Muscle of leg (tissue), 3 donors: ENCODE measurements at regions not wholly inside any gene's neighbourhood (a gene's known extent, or its start where the extent isn't known, plus 50 kb on each side); places are given as distances from the start of the nearest gene placed in this dataset.

Source experiments
- DNase-seq: peaks from one replicate; pipeline ENCODE4 v3.0.0; 2013
- H3K27ac ChIP-seq: one replicate; pipeline ENCODE4 v1.5.1; 2013; ENCODE audit warnings: mild to moderate bottlenecking, low read length, control low read depth
- H3K27me3 ChIP-seq: one replicate; pipeline ENCODE4 v1.6.1; 2013; ENCODE audit warnings: low read length; ENCODE audit not compliant: control insufficient read depth, insufficient read depth
- H3K36me3 ChIP-seq: one replicate; pipeline ENCODE4 v1.6.1; 2013; ENCODE audit warnings: low read length; ENCODE audit not compliant: control insufficient read depth, insufficient read depth
- H3K4me1 ChIP-seq: one replicate; pipeline ENCODE4 v1.6.1; 2013; ENCODE audit warnings: low read length; ENCODE audit not compliant: control insufficient read depth, insufficient read depth
- H3K4me3 ChIP-seq: one replicate; pipeline ENCODE4 v1.5.1; 2013; ENCODE audit warnings: low read length, control low read depth
- H3K9me3 ChIP-seq: replicated peaks from 2 replicates; pipeline ENCODE4 v1.6.1; 2013; ENCODE audit warnings: low read depth, low read length; ENCODE audit not compliant: control insufficient read depth
- WGBS: methylation state at CpG from one replicate; pipeline ENCODE4 v1.1.5; 2013; ENCODE audit warnings: missing lambda C conversion rate; ENCODE audit not compliant: insufficient coverage; 5-methylcytosine and 5-hydroxymethylcytosine counted together

- Histone ChIP-seq H3K27me3 (no peaks in the 10 kb centered on the region), H3K27ac (no peak overlapping the region), H3K4me3 (no peak overlapping the region), H3K4me1 (no peaks in the 10 kb centered on the region), H3K9me3 (no peaks in the 10 kb centered on the region), H3K36me3 (no peaks in the 10 kb centered on the region)
- WGBS = no CpG with 5 or more reads among the region's 1 CpG
- DNase-seq = no peak
Observed at GRCh38 chr2:77999376-77999775, 477.2 kb upstream of the LRRTM4 start.

GRCh38 chr2:78009289-78009688 is 487.1 kb upstream of the LRRTM4 start:
- H3K36me3 ChIP-seq = no peaks in the 10 kb centered on the region
- H3K4me3 ChIP-seq = no peak overlapping the region
- no peaks in the 10 kb centered on the region for H3K4me1 ChIP-seq
- no peaks in the 10 kb centered on the region for H3K27me3 ChIP-seq
- no peak overlapping the region for H3K27ac ChIP-seq
- no peak for DNase-seq
- peaks cover 4% of the 10 kb centered on the region for H3K9me3 ChIP-seq

- H3K9me3 ChIP-seq = peaks cover 1% of the 10 kb centered on the region
- no peak overlapping the region for H3K4me3 ChIP-seq
- H3K36me3 ChIP-seq = no peaks in the 10 kb centered on the region
- H3K27me3 ChIP-seq = no peaks in the 10 kb centered on the region
- H3K4me1 ChIP-seq = no peaks in the 10 kb centered on the region
- no peak for DNase-seq
- H3K27ac ChIP-seq = no peak overlapping the region
- WGBS = no CpG with 5 or more reads among the region's 2 CpGs
Observed at GRCh38 chr2:78011251-78011650, 489.1 kb upstream of the LRRTM4 start.

- 39% methylated on average over 2 of the region's 4 CpGs for WGBS
- H3K4me1 ChIP-seq = no peaks in the 10 kb centered on the region
- H3K9me3 ChIP-seq = peaks cover 4% of the 10 kb centered on the region
- H3K36me3 ChIP-seq = no peaks in the 10 kb centered on the region
- DNase-seq = no peak
- H3K27me3 ChIP-seq = no peaks in the 10 kb centered on the region
- H3K27ac ChIP-seq = no peak overlapping the region
- H3K4me3 ChIP-seq = no peak overlapping the region
Observed at GRCh38 chr2:78020491-78020890, 498.3 kb upstream of the LRRTM4 start.

GRCh38 chr2:78023356-78023755 is 501.2 kb upstream of the LRRTM4 start:
- H3K9me3 ChIP-seq = peaks cover 4% of the 10 kb centered on the region
- no peaks in the 10 kb centered on the region for H3K36me3 ChIP-seq
- no CpG with 5 or more reads among the region's 1 CpG for WGBS
- no peak overlapping the region for H3K27ac ChIP-seq
- H3K4me1 ChIP-seq = no peaks in the 10 kb centered on the region
- no peak for DNase-seq
- no peaks in the 10 kb centered on the region for H3K27me3 ChIP-seq
- H3K4me3 ChIP-seq = no peak overlapping the region

GRCh38 chr2:78024996-78025395 is 502.8 kb upstream of the LRRTM4 start:
- no peaks in the 10 kb centered on the region for H3K27me3 ChIP-seq
- no CpG with 5 or more reads among the region's 2 CpGs for WGBS
- H3K4me1 ChIP-seq = no peaks in the 10 kb centered on the region
- H3K9me3 ChIP-seq = peaks cover 11% of the 10 kb centered on the region
- H3K4me3 ChIP-seq = no peak overlapping the region
- DNase-seq = no peak
- H3K27ac ChIP-seq = no peak overlapping the region
- no peaks in the 10 kb centered on the region for H3K36me3 ChIP-seq

- no CpG with 5 or more reads among the region's 4 CpGs for WGBS
- peaks cover 9% of the 10 kb centered on the region for H3K9me3 ChIP-seq
- H3K27me3 ChIP-seq = no peaks in the 10 kb centered on the region
- no peaks in the 10 kb centered on the region for H3K36me3 ChIP-seq
- no peak overlapping the region for H3K27ac ChIP-seq
- no peak overlapping the region for H3K4me3 ChIP-seq
- H3K4me1 ChIP-seq = no peaks in the 10 kb centered on the region
- no peak for DNase-seq
Observed at GRCh38 chr2:78029392-78029995, 507.3 kb upstream of the LRRTM4 start.

- H3K27ac ChIP-seq = no peak overlapping the region
- DNase-seq = peak; percentile 96
- H3K9me3 ChIP-seq = peaks cover 5% of the 10 kb centered on the region
- no CpG with 5 or more reads among the region's 3 CpGs for WGBS
- no peaks in the 10 kb centered on the region for H3K27me3 ChIP-seq
- H3K36me3 ChIP-seq = no peaks in the 10 kb centered on the region
- no peaks in the 10 kb centered on the region for H3K4me1 ChIP-seq
- H3K4me3 ChIP-seq = no peak overlapping the region
Observed at GRCh38 chr2:78034706-78035105, 512.5 kb upstream of the LRRTM4 start.

- no peak overlapping the region for H3K4me3 ChIP-seq
Observed at GRCh38 chr2:78035804-78036203, 513.6 kb upstream of the LRRTM4 start.

GRCh38 chr2:78051480-78051879 is 529.3 kb upstream of the LRRTM4 start:
- H3K27ac ChIP-seq = no peak overlapping the region
- no peaks in the 10 kb centered on the region for H3K27me3 ChIP-seq
- no peak overlapping the region for H3K4me3 ChIP-seq
- peaks cover 15% of the 10 kb centered on the region for H3K9me3 ChIP-seq
- no peaks in the 10 kb centered on the region for H3K36me3 ChIP-seq
- no CpG with 5 or more reads among the region's 5 CpGs for WGBS
- no peaks in the 10 kb centered on the region for H3K4me1 ChIP-seq
- DNase-seq = no peak

More at GRCh38 chr2:78035804-78036203, 513.6 kb upstream of the LRRTM4 start:
- WGBS = 40% methylated on average over 1 of the region's 2 CpGs
- Histone ChIP-seq H3K4me1 (no peaks in the 10 kb centered on the region), H3K9me3 (no peaks in the 10 kb centered on the region), H3K27me3 (no peaks in the 10 kb centered on the region), H3K27ac (no peak overlapping the region), H3K36me3 (no peaks in the 10 kb centered on the region)
- no peak for DNase-seq

- Histone ChIP-seq H3K9me3 (peaks cover 5% of the 10 kb centered on the region), H3K27me3 (no peaks in the 10 kb centered on the region), H3K36me3 (no peaks in the 10 kb centered on the region), H3K4me1 (peaks cover 4% of the 10 kb centered on the region), H3K4me3 (no peak overlapping the region), H3K27ac (no peak overlapping the region)
- no peak for DNase-seq
Observed at GRCh38 chr2:78056976-78057375, 534.8 kb upstream of the LRRTM4 start.
